MCF 10A (cell line): ENCODE measurements at regions not wholly inside any gene's neighbourhood (a gene's known extent, or its start where the extent isn't known, plus 50 kb on each side); places are given as distances from the start of the nearest gene placed in this dataset.

Experiments
- BruUV-seq: library from RNA; stranded (reverse); fragments of 400-500 nt; replicated peaks from 2 replicates; lab custom pipeline; 2021; lab: Mats Ljungman, UMichigan
- CTCF ChIA-PET: fragments of 300-600 bp; sonication (Branson Sonifier 250); formaldehyde crosslinking; extraction: SDS; loops from one replicate; lab custom pipeline; 2021; ENCODE audit warnings: antibody characterized with exemption, inconsistent platforms; lab: Yijun Ruan, JAX
- POLR2A ChIA-PET: fragments of 300-600, 350-650 bp; sonication (Branson Sonifier 250); formaldehyde crosslinking; extraction: SDS; loops from one replicate; lab custom pipeline; 2020; ENCODE audit warnings: antibody characterized with exemption, inconsistent platforms; lab: Yijun Ruan, JAX
- DNase-seq: peaks from one replicate; pipeline ENCODE4 v3.0.0-alpha.2; 2018; ENCODE audit not compliant: unreplicated experiment
- H3K27ac Mint-ChIP-seq: one replicate; pipeline ENCODE4 v1.8.0; 2022; ENCODE audit warnings: mild to moderate bottlenecking, low read depth, mixed read lengths; ENCODE audit not compliant: unreplicated experiment
- H3K27me3 Mint-ChIP-seq: one replicate; pipeline ENCODE4 v1.8.0; 2022; ENCODE audit warnings: mixed read lengths; ENCODE audit not compliant: insufficient read depth, unreplicated experiment
- H3K36me3 Mint-ChIP-seq: one replicate; pipeline ENCODE4 v1.8.0; 2022; ENCODE audit warnings: mild to moderate bottlenecking, moderate library complexity, mixed read lengths; ENCODE audit not compliant: insufficient read depth, unreplicated experiment
- H3K4me1 Mint-ChIP-seq: one replicate; pipeline ENCODE4 v1.8.0; 2022; ENCODE audit warnings: mixed read lengths; ENCODE audit not compliant: insufficient read depth, unreplicated experiment
- H3K4me3 Mint-ChIP-seq: one replicate; pipeline ENCODE4 v1.8.0; 2022; ENCODE audit warnings: mild to moderate bottlenecking, moderate library complexity, mixed read lengths; ENCODE audit not compliant: unreplicated experiment
- H3K9me3 Mint-ChIP-seq: one replicate; pipeline ENCODE4 v1.8.0; 2022; ENCODE audit warnings: mixed read lengths; ENCODE audit not compliant: unreplicated experiment
- intact Hi-C: fragments of 100-400 bp; cut with micrococcal nuclease; formaldehyde crosslinking; loops from 2 replicates; pipeline ENCODE4 v1.14.1; 2022
- TF ChIP-seq, protein P1 (sequence below): fragments of 200-600 bp; IDR thresholded peaks from one replicate; pipeline ENCODE4 v1.8.0; 2022; ENCODE audit warnings: antibody characterized with exemption, mild to moderate bottlenecking; ENCODE audit not compliant: unreplicated experiment

DNA sequence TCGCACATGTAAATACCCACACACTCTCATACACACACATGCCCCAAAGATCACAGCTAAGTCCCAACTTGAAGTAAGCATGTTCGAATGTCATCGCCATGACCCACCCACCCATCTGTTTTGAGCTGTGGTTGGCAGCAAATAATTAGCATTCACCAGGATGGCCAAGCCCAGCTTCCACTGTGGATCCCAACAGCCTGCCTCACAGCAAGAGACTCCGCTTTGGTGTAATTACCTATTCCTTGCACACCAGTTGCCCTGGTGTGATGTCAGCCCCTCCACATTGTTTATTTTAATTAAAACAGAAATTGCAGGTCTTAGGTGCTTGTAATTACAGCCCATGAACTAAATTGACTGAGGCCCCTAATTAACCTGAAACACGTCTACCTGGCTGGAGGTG is 81.1 kb downstream of the MAFB start:
- H3K9me3 Mint-ChIP-seq = no peaks in the 10 kb centered on the region
- intact Hi-C loops = no loop called here
- no peak overlapping the region for H3K4me3 Mint-ChIP-seq
- no peak for DNase-seq
- no peak overlapping the region for H3K27ac Mint-ChIP-seq
- H3K27me3 Mint-ChIP-seq = no peaks in the 10 kb centered on the region
- peaks cover 6% of the 10 kb centered on the region for H3K4me1 Mint-ChIP-seq
- no peaks in the 10 kb centered on the region for H3K36me3 Mint-ChIP-seq
- ChIA-PET POLR2A (interaction anchor here (0.9 kb wide), 1 partner anchor 81 kb away, joined by 3 read pairs; the partner anchor contains the start of gene MAFB), CTCF (no interaction called here)
- BruUV-seq = no TSS peak
- TF ChIP-seq, protein P1, sequence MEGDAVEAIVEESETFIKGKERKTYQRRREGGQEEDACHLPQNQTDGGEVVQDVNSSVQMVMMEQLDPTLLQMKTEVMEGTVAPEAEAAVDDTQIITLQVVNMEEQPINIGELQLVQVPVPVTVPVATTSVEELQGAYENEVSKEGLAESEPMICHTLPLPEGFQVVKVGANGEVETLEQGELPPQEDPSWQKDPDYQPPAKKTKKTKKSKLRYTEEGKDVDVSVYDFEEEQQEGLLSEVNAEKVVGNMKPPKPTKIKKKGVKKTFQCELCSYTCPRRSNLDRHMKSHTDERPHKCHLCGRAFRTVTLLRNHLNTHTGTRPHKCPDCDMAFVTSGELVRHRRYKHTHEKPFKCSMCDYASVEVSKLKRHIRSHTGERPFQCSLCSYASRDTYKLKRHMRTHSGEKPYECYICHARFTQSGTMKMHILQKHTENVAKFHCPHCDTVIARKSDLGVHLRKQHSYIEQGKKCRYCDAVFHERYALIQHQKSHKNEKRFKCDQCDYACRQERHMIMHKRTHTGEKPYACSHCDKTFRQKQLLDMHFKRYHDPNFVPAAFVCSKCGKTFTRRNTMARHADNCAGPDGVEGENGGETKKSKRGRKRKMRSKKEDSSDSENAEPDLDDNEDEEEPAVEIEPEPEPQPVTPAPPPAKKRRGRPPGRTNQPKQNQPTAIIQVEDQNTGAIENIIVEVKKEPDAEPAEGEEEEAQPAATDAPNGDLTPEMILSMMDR = no peak

DNA sequence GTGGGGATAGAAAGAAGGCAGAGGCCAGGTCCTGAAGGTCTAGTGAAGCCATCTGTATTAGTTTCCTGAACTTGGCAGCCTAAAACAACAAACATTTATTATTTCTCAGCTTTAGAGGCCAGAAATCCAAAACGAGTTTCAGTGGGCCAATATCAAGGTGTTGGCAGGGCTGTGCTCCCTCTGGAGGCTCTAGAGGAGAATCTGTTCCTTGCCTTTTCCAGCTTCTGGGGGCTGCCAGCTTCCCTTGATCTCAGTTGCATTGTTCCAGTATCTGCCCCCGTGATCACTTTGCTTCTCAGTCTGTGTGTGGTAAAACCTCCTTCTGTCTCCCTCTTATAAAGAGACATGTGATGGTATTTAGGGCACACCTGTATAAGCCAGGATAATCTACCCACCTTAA is 82.4 kb downstream of the MAFB start:
- CTCF ChIA-PET = interaction anchor here (0.6 to 0.7 kb wide), 2 partner anchors 45 to 1401 kb away, joined by 3 read pairs; no protein-coding TSS in a partner anchor
- no peaks in the 10 kb centered on the region for H3K36me3 Mint-ChIP-seq

DNA sequence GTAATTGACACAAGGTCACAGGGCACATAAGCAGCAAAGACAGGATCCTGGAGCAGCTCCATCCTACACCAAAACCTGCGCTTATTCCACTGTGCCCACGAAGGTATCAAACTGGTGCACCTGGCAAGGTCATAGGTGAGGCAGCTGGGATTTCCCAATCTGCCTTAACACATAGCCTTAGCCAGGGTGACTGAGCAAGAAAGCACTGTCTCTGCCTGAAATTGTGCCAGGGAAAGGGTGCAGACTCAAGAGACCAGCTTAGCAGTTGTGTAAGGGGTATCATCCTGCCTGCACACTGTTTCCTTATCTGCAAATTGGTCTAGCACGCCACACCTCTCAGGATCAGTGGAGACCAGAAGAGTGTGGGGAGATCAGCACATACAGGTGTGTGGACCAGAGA is 82.8 kb downstream of the MAFB start:
- DNase-seq = no peak
- TF ChIP-seq, protein P1 = no peak
- peaks cover 6% of the 10 kb centered on the region for H3K4me1 Mint-ChIP-seq
- H3K27ac Mint-ChIP-seq = no peak overlapping the region
- no peak overlapping the region for H3K4me3 Mint-ChIP-seq
- BruUV-seq = no TSS peak
- H3K27me3 Mint-ChIP-seq = no peaks in the 10 kb centered on the region
- POLR2A ChIA-PET = interaction anchor here (0.5 to 1.4 kb wide), 4 partner anchors 9 to 83 kb away, joined by 3 to 5 read pairs (median 4); partner anchors contain the start of gene MAFB
- CTCF ChIA-PET = no interaction called here
- H3K36me3 Mint-ChIP-seq = no peaks in the 10 kb centered on the region
- H3K9me3 Mint-ChIP-seq = no peaks in the 10 kb centered on the region
- intact Hi-C loops = no loop called here

More for the DNA sequence above, 82.4 kb downstream of the MAFB start:
- H3K27me3 Mint-ChIP-seq = no peaks in the 10 kb centered on the region
- no TSS peak for BruUV-seq
- no peaks in the 10 kb centered on the region for H3K9me3 Mint-ChIP-seq
- TF ChIP-seq, protein P1 = no peak
- POLR2A ChIA-PET = interaction anchor here (1.3 to 1.4 kb wide), 2 partner anchors 22 to 82 kb away, joined by 4 read pairs; partner anchors contain the start of gene MAFB
- DNase-seq = no peak
- intact Hi-C loops = no loop called here
- no peak overlapping the region for H3K4me3 Mint-ChIP-seq
- H3K4me1 Mint-ChIP-seq = peaks cover 6% of the 10 kb centered on the region
- H3K27ac Mint-ChIP-seq = no peak overlapping the region

DNA sequence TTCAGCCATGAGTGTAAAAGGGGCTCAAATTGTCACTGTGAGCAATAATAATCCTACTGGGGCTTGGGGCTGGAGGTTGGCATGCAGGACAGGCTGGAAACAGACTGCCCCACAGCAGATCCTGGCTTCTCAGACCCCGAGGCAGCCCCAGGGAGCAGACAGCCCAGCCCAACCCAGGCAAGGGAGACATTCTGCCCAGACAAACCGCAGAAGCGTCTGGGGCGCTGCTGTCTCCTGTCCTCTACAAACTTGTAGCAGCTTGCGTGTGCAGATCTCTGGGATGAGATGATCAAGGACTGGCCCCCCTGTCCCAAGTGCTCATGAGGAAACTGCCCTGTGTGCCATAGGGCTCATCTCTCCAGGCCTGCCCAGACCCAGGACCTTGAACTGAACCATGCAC is 84.6 kb downstream of the MAFB start:
- H3K4me3 Mint-ChIP-seq = no peak overlapping the region
- no peaks in the 10 kb centered on the region for H3K27me3 Mint-ChIP-seq
- CTCF ChIA-PET = interaction anchor here (1.0 kb wide), 1 partner anchor 26 kb away, joined by 3 read pairs; no protein-coding TSS in a partner anchor
- no peaks in the 10 kb centered on the region for H3K36me3 Mint-ChIP-seq
- POLR2A ChIA-PET = interaction anchor here (1.0 to 1.2 kb wide), 2 partner anchors 14 to 83 kb away, joined by 3 to 4 read pairs; no protein-coding TSS in a partner anchor
- peaks cover 13% of the 10 kb centered on the region for H3K4me1 Mint-ChIP-seq
- H3K27ac Mint-ChIP-seq = no peak overlapping the region
- intact Hi-C loops = loop anchor here (5.0 kb wide), 1 partner anchor 42 kb away; no protein-coding TSS in a partner anchor
- TF ChIP-seq, protein P1 = no peak
- no peak for DNase-seq
- H3K9me3 Mint-ChIP-seq = no peaks in the 10 kb centered on the region
- BruUV-seq = no TSS peak
